NCI-H1436 treated with DMSO at 0.1 percent for 48 hours (cell line): ENCODE measurements at regions not wholly inside any gene's neighbourhood (a gene's known extent, or its start where the extent isn't known, plus 50 kb on each side); places are given as distances from the start of the nearest gene placed in this dataset.

Experiments
- DNase-seq: peaks from one replicate; lab custom pipeline; 2025; lab: John Stamatoyannopoulos, UW

GRCh38 chr20:60371384-60371783 is 413.2 kb downstream of the CDH26 start:
- DNase-seq: no peak

GRCh38 chr20:60372275-60372674 is 414.1 kb downstream of the CDH26 start:
- DNase-seq: no peak

- no peak for DNase-seq
These were observed 414.6 kb downstream of the CDH26 start for GRCh38 chr20:60372822-60373221.

GRCh38 chr20:60378620-60379019 is 420.4 kb downstream of the CDH26 start:
- no peak for DNase-seq

- no peak for DNase-seq
These were observed 423.6 kb downstream of the CDH26 start for GRCh38 chr20:60381643-60382400.

GRCh38 chr20:60389441-60389840 is 431.2 kb downstream of the CDH26 start:
- DNase-seq: no peak

GRCh38 chr20:60389882-60390281 is 431.7 kb downstream of the CDH26 start:
- DNase-seq: no peak

- DNase-seq: no peak
These were observed 437.8 kb downstream of the CDH26 start for GRCh38 chr20:60395991-60396390.

- no peak for DNase-seq
These were observed 442.3 kb downstream of the CDH26 start for GRCh38 chr20:60400567-60400966.

- no peak for DNase-seq
These were observed 444.2 kb downstream of the CDH26 start for GRCh38 chr20:60402189-60403058.

- no peak for DNase-seq
These were observed 445.0 kb downstream of the CDH26 start for GRCh38 chr20:60403105-60403741.

GRCh38 chr20:60407011-60407771 is 449.0 kb downstream of the CDH26 start:
- DNase-seq: no peak

- DNase-seq: no peak
These were observed 449.7 kb downstream of the CDH26 start for GRCh38 chr20:60407938-60408337.

- DNase-seq: no peak
These were observed 450.2 kb downstream of the CDH26 start for GRCh38 chr20:60408435-60408834.

- no peak for DNase-seq
These were observed 452.5 kb downstream of the CDH26 start for GRCh38 chr20:60410618-60411264.

- DNase-seq: no peak
These were observed 453.6 kb downstream of the CDH26 start for GRCh38 chr20:60411813-60412212.

GRCh38 chr20:60420676-60421229 is 462.5 kb downstream of the CDH26 start:
- no peak for DNase-seq

GRCh38 chr20:60422848-60423247 is 464.6 kb downstream of the CDH26 start:
- DNase-seq: no peak

GRCh38 chr20:60424267-60424902 is 466.2 kb downstream of the CDH26 start:
- DNase-seq: no peak

- no peak for DNase-seq
These were observed 469.3 kb downstream of the CDH26 start for GRCh38 chr20:60427516-60427915.

- DNase-seq: no peak
These were observed 470.4 kb downstream of the CDH26 start for GRCh38 chr20:60428651-60429050.
